K562 (cell line): ENCODE measurements at regions not wholly inside any gene's neighbourhood (a gene's known extent, or its start where the extent isn't known, plus 50 kb on each side); places are given as distances from the start of the nearest gene placed in this dataset.

Experiments used
- ATAC-seq: fragments of 200-7000 bp; cut with Tn5 transposase; 3 replicates; pipeline ENCODE4 v1.9.1; 2020; ENCODE audit warnings: moderate library complexity
- BruUV-seq: library from RNA; stranded (reverse); fragments of 400-500 nt; replicated peaks from 2 replicates; lab custom pipeline; 2021; lab: Mats Ljungman, UMichigan
- CTCF ChIA-PET: fragments of 300-600 bp; formaldehyde crosslinking; extraction: SDS; loops from one replicate; lab custom pipeline; 2021; ENCODE audit warnings: low intra/inter-chr PET ratio; lab: Yijun Ruan, JAX
- POLR2A ChIA-PET: fragments of 300-600, 350-650 bp; sonication (Branson Sonifier 250); formaldehyde crosslinking; extraction: SDS; loops from one replicate; lab custom pipeline; 2021; ENCODE audit warnings: antibody characterized with exemption, inconsistent platforms; lab: Yijun Ruan, JAX
- DNase-seq, 4 experiments: peaks; one replicate each; pipeline versions ENCODE4 v3.0.0 to v3.0.0-alpha.2; 2011 to 2018; ENCODE audit warnings: low spot score in 3 of 4, mixed read lengths in 3 of 4; ENCODE audit errors: extremely low read depth in 1 of 4
- FAIRE-seq: peaks from 2 replicates; lab custom pipeline; 2011; peaks lifted over from hg19 to GRCh38; lab: Jason Lieb, UNC
- H2AFZ ChIP-seq: 2 replicates; pipeline ENCODE4 v1.6.0; 2011; ENCODE audit warnings: low read depth, low read length, control low read depth, inconsistent platforms
- H3K27ac ChIP-seq: fragments of 200-600 bp; 3 replicates; pipeline ENCODE4 v1.8.0; 2011; ENCODE audit warnings: low read depth, mild to moderate bottlenecking, control low read depth, inconsistent platforms, low read length, moderate library complexity, mixed read lengths; ENCODE audit errors: extremely low read depth
- H3K27me3 ChIP-seq, 2 experiments: fragments of 300-600 bp in 1 of 2; 2 replicates in 1 of 2; 3 replicates in 1 of 2; pipeline versions ENCODE4 v1.6.0 to v1.8.0; 2011; ENCODE audit warnings: inconsistent platforms in 2 of 2, low read length in 2 of 2, mild to moderate bottlenecking in 1 of 2, mixed read lengths in 1 of 2, moderate library complexity in 1 of 2; ENCODE audit not compliant: control insufficient read depth in 2 of 2, insufficient read depth in 2 of 2
- H3K36me3 ChIP-seq: fragments of 300-600 bp; 3 replicates; pipeline ENCODE4 v1.8.0; 2011; ENCODE audit warnings: mild to moderate bottlenecking, low read length, inconsistent platforms; ENCODE audit not compliant: control insufficient read depth, insufficient read depth
- H3K4me1 ChIP-seq, 2 experiments: fragments of 200-600 bp in 1 of 2; replicated peaks in 1 of 2; 2 replicates in 1 of 2; 3 replicates in 1 of 2; pipeline versions ENCODE4 v1.5.1 to v1.8.0; 2011; ENCODE audit warnings: inconsistent platforms in 2 of 2, low read length in 2 of 2, mild to moderate bottlenecking in 1 of 2, mixed read lengths in 1 of 2, moderate library complexity in 1 of 2; ENCODE audit not compliant: control insufficient read depth in 2 of 2, insufficient read depth in 2 of 2
- H3K4me2 ChIP-seq: 2 replicates; pipeline ENCODE4 v1.6.1; 2011; ENCODE audit warnings: low read length, control low read depth, inconsistent platforms, mixed read lengths; ENCODE audit not compliant: insufficient read depth
- H3K4me3 ChIP-seq: fragments of 200-600 bp; sonication (generic), shearing (Covaris generic); 2 replicates; pipeline ENCODE4 v1.5.1; 2016; ENCODE audit warnings: control low read depth, inconsistent platforms
- H3K79me2 ChIP-seq: fragments of 200-600 bp; 3 replicates; pipeline ENCODE4 v1.8.0; 2011; ENCODE audit warnings: low read length, inconsistent platforms; ENCODE audit not compliant: control insufficient read depth, insufficient read depth
- H3K9ac ChIP-seq, 2 experiments: 2 replicates each; pipeline versions ENCODE4 v1.6.0 to v1.6.1; 2011; ENCODE audit warnings: low read depth in 2 of 2, low read length in 2 of 2, control low read depth in 1 of 2, inconsistent platforms in 1 of 2, mild to moderate bottlenecking in 1 of 2, mixed read lengths in 1 of 2; ENCODE audit not compliant: insufficient read depth in 1 of 2
- H3K9me1 ChIP-seq: one replicate; pipeline ENCODE4 v1.6.0; 2011; ENCODE audit warnings: inconsistent platforms, mild to moderate bottlenecking, low read length, moderate library complexity; ENCODE audit not compliant: control insufficient read depth, insufficient read depth
- H3K9me3 ChIP-seq: replicated peaks from 2 replicates; pipeline ENCODE4 v1.5.1; 2011; ENCODE audit warnings: low read depth, low read length, inconsistent platforms; ENCODE audit not compliant: control insufficient read depth, insufficient read depth
- H4K20me1 ChIP-seq: replicated peaks from 2 replicates; pipeline ENCODE4 v1.6.1; 2011; ENCODE audit warnings: low read length, inconsistent platforms, mixed read lengths; ENCODE audit not compliant: control insufficient read depth, insufficient read depth
- ATF3 ChIP-seq, 2 experiments: fragments of 450-650 bp in 1 of 2; sonication (generic) in 1 of 2; formaldehyde crosslinking in 1 of 2; IDR thresholded peaks in 1 of 2; conservative IDR thresholded peaks in 1 of 2; 2 replicates each; pipeline versions ENCODE4 v1.6.1 to v1.8.1; 2016 to 2023; ENCODE audit warnings: mild to moderate bottlenecking in 2 of 2, moderate library complexity in 2 of 2, inconsistent platforms in 1 of 2, missing genetic modification reagents in 1 of 2
- CEBPG ChIP-seq, 3 experiments: fragments of 200-800 bp in 1 of 3; sonication (Bioruptor generic) in 1 of 3; sonication (generic) in 1 of 3; formaldehyde crosslinking in 1 of 3; IDR thresholded peaks in 2 of 3; conservative IDR thresholded peaks in 1 of 3; 2 replicates each; pipeline versions ENCODE4 v1.6.1 to v1.8.0; 2016 to 2022; ENCODE audit warnings: missing compliant biosample characterization in 2 of 3, missing genetic modification characterization in 2 of 3, mild to moderate bottlenecking in 1 of 3, missing genetic modification reagents in 1 of 3
- SMAD1 ChIP-seq: fragments of 150-350 bp; IDR thresholded peaks from 2 replicates; pipeline ENCODE4 v1.6.1; 2014; ENCODE audit warnings: low read length, low read depth; ENCODE audit not compliant: partially characterized antibody
- ZNF354B ChIP-seq: fragments of 250-450 bp; sonication (Bioruptor Pico); IDR thresholded peaks from 2 replicates; pipeline ENCODE4 v1.4.0; 2020
- WGBS: fragments of 100-300 bp; shearing (Covaris generic); methylation state at CpG from one replicate; pipeline ENCODE4 v1.1.6; 2016; ENCODE audit warnings: low coverage, mixed read lengths; ENCODE audit not compliant: insufficient coverage; ENCODE audit errors: missing lambda C conversion rate; 5-methylcytosine and 5-hydroxymethylcytosine counted together
- in situ Hi-C: fragments of 300-500 bp; cut with MboI; formaldehyde crosslinking; loops from 4 replicates; pipeline ENCODE4 v1.15.0; 2018; ENCODE audit warnings: inconsistent platforms, mixed read lengths
- intact Hi-C: fragments of 100-400 bp; cut with micrococcal nuclease; formaldehyde crosslinking; loops from 2 replicates; pipeline ENCODE4 v1.14.2; 2022

- TF ChIP-seq SMAD1, result no peak
- TF ChIP-seq ATF3 (IDR thresholded peaks at IDR 0.05), result peak; percentile 46
- no peak for TF ChIP-seq ATF3 (CRISPR knock-in tag; conservative IDR thresholded peaks at IDR 0.05)
- peak; percentile 30; the same call in 1 of the 2 replicates for TF ChIP-seq CEBPG (CRISPR knock-in tag; IDR thresholded peaks at IDR 0.05)
- TF ChIP-seq CEBPG (tag; conservative IDR thresholded peaks at IDR 0.05 in 1 of 2, IDR thresholded peaks at IDR 0.05 in 1 of 2), result no peak
- no peak for TF ChIP-seq ZNF354B (CRISPR knock-in tag)
- DNase-seq (no peak), ATAC-seq (no peak), FAIRE-seq (no peak)
- ChIA-PET POLR2A (interaction anchor here (0.9 kb wide), 1 partner anchor 11 kb away, joined by 3 read pairs; no protein-coding TSS in a partner anchor), CTCF (no interaction called here)
- Histone ChIP-seq H3K27ac (no peak overlapping the region), H3K27me3 (no peaks in the 10 kb centered on the region; a peak in 1 of 5 replicates), H2AFZ (no peak overlapping the region), H3K9ac (no peak overlapping the region), H3K4me3 (no peak overlapping the region), H3K4me2 (no peak overlapping the region), H3K9me1 (no peaks in the 10 kb centered on the region), H3K4me1 (no peaks in the 10 kb centered on the region; a peak in 2 of 5 replicates), H4K20me1 (no peaks in the 10 kb centered on the region), H3K9me3 (peaks cover 2% of the 10 kb centered on the region; the same call in 1 of the 2 replicates), H3K36me3 (no peaks in the 10 kb centered on the region), H3K79me2 (no peaks in the 10 kb centered on the region)
- no TSS peak for BruUV-seq
- intact Hi-C loops (no loop called here), in situ Hi-C loops (loop anchor here (5.0 kb wide), 1 partner anchor 77 kb away; no protein-coding TSS in a partner anchor)
- WGBS, result 10% methylated on average over 10 of the region's 10 CpGs
These were observed 82.4 kb upstream of the ANO1 start for GRCh38 chr11:69995697-69996096.
